Epithelial cell of esophagus (primary cell): ENCODE measurements at regions not wholly inside any gene's neighbourhood (a gene's known extent, or its start where the extent isn't known, plus 50 kb on each side); places are given as distances from the start of the nearest gene placed in this dataset.
"Not testable (repeated sequence)": the region's sequence is repeated elsewhere in the genome, so short reads cannot be mapped to it uniquely, and the experiment has no call there.

Source experiments
- DNase-seq: peaks from one replicate; pipeline ENCODE4 v3.0.0; 2010; ENCODE audit warnings: low read depth
- H3K4me3 ChIP-seq: 2 replicates; pipeline ENCODE4 v1.5.1; 2011; ENCODE audit warnings: mild to moderate bottlenecking, low read length, control low read depth
- CTCF ChIP-seq: IDR thresholded peaks from 2 replicates; pipeline ENCODE4 v1.5.1; 2011; ENCODE audit warnings: low read depth, mild to moderate bottlenecking, low read length, control low read depth, inconsistent platforms; ENCODE audit not compliant: insufficient read depth; ENCODE audit errors: missing control alignments

GRCh38 chr20:60785301-60785700, 466.8 kb upstream of the CDH4 start:
- TF ChIP-seq CTCF, result no peak
- H3K4me3 ChIP-seq, result no peak overlapping the region
- DNase-seq, result no peak

GRCh38 chr20:60785785-60786184, 466.3 kb upstream of the CDH4 start:
- H3K4me3 ChIP-seq, result no peak overlapping the region
- no peak for TF ChIP-seq CTCF
- no peak for DNase-seq

- no peak for DNase-seq
- H3K4me3 ChIP-seq, result no peak overlapping the region
- no peak for TF ChIP-seq CTCF
These were observed 465.3 kb upstream of the CDH4 start for GRCh38 chr20:60786686-60787217.

GRCh38 chr20:60787276-60787675, 464.8 kb upstream of the CDH4 start:
- TF ChIP-seq CTCF, result no peak
- no peak for DNase-seq
- H3K4me3 ChIP-seq, result no peak overlapping the region

- no peak for DNase-seq
- no peak for TF ChIP-seq CTCF
- no peak overlapping the region for H3K4me3 ChIP-seq
These were observed 464.0 kb upstream of the CDH4 start for GRCh38 chr20:60788070-60788469.

- no peak overlapping the region for H3K4me3 ChIP-seq
- no peak for DNase-seq
- TF ChIP-seq CTCF, result no peak
These were observed 462.7 kb upstream of the CDH4 start for GRCh38 chr20:60789399-60789798.

- DNase-seq, H3K4me3 ChIP-seq: not testable (repeated sequence)
These were observed 461.7 kb upstream of the CDH4 start for GRCh38 chr20:60790339-60790738.

GRCh38 chr20:60791823-60792222, 460.2 kb upstream of the CDH4 start:
- DNase-seq, result no peak
- no peak for TF ChIP-seq CTCF

More at GRCh38 chr20:60791823-60792222, 460.2 kb upstream of the CDH4 start:
- no peak overlapping the region for H3K4me3 ChIP-seq
